WERI-Rb-1 (cell line): ENCODE measurements at regions not wholly inside any gene's neighbourhood (a gene's known extent, or its start where the extent isn't known, plus 50 kb on each side); places are given as distances from the start of the nearest gene placed in this dataset.

ENCODE experiments used
- DNase-seq: peaks from one replicate; pipeline ENCODE4 v3.0.0-alpha.2; 2020
- H3K27ac ChIP-seq: fragments of 250-450 bp; sonication (Bioruptor Pico); 2 replicates; pipeline ENCODE4 v1.5.1; 2020; ENCODE audit warnings: mild to moderate bottlenecking, moderate library complexity
- H3K27me3 ChIP-seq: fragments of 250-450 bp; sonication (Bioruptor Pico); 2 replicates; pipeline ENCODE4 v1.5.1; 2021; ENCODE audit warnings: mild to moderate bottlenecking, low read depth, moderate library complexity; ENCODE audit not compliant: insufficient read depth, severe bottlenecking
- H3K36me3 ChIP-seq: fragments of 250-450 bp; sonication (Bioruptor Pico); 2 replicates; pipeline ENCODE4 v1.5.1; 2020; ENCODE audit warnings: mild to moderate bottlenecking, moderate library complexity
- H3K4me3 ChIP-seq: 2 replicates; pipeline ENCODE4 v1.5.1; 2011; ENCODE audit warnings: low read depth, mild to moderate bottlenecking, control low read depth, low read length
- H3K9me3 ChIP-seq: fragments of 250-450 bp; sonication (Bioruptor Pico); 2 replicates; pipeline ENCODE4 v1.5.1; 2021; ENCODE audit warnings: mild to moderate bottlenecking, moderate library complexity; ENCODE audit not compliant: severe bottlenecking
- TF ChIP-seq, protein P1 (sequence below): IDR thresholded peaks from 2 replicates; pipeline ENCODE4 v1.5.1; 2011; ENCODE audit warnings: low read depth, mild to moderate bottlenecking, control low read depth, inconsistent platforms, low read length

DNA sequence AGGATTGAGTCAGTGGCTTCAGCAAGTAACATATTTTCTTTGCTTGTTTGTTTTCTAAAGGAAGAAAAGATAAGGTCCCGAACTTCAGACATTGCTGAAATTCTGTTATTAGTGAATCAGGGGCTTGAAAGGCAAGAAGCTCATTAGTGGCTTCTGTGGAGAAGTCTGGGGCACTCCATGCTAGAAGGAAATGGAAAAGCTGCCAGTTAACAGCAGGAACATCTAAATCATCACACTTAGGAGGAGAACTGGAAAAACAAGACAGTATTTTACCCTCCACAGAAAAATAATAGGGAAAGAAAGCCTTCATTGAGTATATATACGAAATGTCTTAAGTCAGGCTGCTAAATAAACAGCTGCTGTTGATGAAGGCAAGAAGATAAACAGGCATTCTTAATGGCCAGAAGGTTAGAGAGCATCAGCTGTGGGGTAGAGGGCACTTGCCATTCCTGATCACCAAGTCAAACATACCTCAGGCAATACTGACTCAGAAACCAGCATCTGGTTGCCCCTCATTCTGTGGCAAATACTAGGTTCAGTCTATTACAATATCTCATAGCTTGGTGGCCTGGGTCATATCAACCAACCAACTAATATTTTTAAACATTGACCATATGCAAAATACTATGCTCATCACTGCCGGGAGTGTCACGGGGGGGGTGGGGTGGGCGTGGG lies 143.2 kb upstream of the TENT5A start:
- no peak overlapping the region for H3K4me3 ChIP-seq
- no peak for DNase-seq
- H3K27ac ChIP-seq: no peak overlapping the region
- TF ChIP-seq, protein P1, sequence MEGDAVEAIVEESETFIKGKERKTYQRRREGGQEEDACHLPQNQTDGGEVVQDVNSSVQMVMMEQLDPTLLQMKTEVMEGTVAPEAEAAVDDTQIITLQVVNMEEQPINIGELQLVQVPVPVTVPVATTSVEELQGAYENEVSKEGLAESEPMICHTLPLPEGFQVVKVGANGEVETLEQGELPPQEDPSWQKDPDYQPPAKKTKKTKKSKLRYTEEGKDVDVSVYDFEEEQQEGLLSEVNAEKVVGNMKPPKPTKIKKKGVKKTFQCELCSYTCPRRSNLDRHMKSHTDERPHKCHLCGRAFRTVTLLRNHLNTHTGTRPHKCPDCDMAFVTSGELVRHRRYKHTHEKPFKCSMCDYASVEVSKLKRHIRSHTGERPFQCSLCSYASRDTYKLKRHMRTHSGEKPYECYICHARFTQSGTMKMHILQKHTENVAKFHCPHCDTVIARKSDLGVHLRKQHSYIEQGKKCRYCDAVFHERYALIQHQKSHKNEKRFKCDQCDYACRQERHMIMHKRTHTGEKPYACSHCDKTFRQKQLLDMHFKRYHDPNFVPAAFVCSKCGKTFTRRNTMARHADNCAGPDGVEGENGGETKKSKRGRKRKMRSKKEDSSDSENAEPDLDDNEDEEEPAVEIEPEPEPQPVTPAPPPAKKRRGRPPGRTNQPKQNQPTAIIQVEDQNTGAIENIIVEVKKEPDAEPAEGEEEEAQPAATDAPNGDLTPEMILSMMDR: no peak
- H3K36me3 ChIP-seq: no peaks in the 10 kb centered on the region
- H3K9me3 ChIP-seq: no peaks in the 10 kb centered on the region
- H3K27me3 ChIP-seq: no peaks in the 10 kb centered on the region

DNA sequence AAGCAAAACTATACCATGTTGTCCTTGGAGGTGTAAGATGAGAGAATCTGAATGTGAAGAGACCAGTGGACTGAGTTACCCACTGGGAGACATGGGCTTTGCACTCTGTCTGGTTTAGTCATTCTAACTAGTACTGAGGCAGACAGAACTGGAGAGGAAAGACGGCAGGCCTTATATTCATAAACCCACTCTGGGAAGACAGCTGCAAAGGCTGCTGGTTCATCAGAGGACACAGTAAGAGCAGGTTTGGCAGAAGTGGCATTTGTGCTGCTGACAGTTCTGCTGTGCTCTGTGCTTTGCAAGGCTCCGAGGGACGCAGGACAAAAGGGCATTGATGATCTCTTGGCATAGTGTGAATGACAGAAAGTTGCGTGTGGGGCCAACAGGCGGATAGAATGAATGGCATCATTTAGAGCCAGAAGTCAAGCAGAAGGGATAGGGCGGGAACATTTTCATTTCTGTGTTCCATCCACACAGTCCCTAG lies 142.3 kb upstream of the TENT5A start:
- Histone ChIP-seq H3K27ac (no peak overlapping the region), H3K4me3 (no peak overlapping the region), H3K27me3 (no peaks in the 10 kb centered on the region), H3K36me3 (no peaks in the 10 kb centered on the region), H3K9me3 (no peaks in the 10 kb centered on the region)
- TF ChIP-seq, protein P1: no peak
- no peak for DNase-seq

DNA sequence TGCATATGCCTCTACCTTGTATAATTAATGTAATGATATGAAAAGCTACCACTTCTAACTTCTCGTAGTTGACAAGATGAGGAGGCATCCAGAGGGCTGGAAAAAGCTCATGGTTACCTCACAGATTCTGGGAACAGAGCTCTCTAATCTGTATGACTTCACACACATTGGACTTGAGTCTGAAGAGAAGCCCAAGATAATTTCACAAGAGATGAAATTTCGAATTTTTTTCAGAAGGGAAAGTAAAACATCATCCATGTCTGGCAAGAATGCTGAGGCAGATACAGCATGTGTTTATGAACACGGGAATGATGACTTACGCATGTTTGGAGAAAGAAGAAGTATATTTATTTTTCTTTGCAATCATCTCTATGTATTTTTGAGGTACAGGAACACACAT lies 141.8 kb upstream of the TENT5A start:
- TF ChIP-seq, protein P1: no peak
- Histone ChIP-seq H3K4me3 (no peak overlapping the region), H3K27me3 (no peaks in the 10 kb centered on the region), H3K27ac (no peak overlapping the region), H3K9me3 (no peaks in the 10 kb centered on the region), H3K36me3 (no peaks in the 10 kb centered on the region)
- DNase-seq: no peak

DNA sequence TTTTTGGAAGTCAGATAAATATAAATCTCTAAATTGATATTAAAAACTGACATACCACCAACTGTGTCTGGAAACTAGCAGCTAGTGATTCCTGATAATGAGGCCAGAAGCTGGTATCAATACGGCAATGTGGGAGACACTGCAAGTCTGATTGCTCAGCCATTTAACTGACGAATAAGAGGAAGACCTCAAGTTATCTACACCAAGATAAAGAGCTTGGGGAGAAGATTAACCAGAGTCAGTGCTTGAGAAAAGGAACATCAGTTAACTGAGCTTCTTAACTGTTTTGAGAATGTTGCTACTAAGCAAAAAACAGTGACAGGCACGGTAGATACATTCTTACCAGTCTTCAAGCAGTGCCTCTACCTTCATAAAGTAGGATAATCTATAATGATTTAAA lies 140.4 kb upstream of the TENT5A start:
- TF ChIP-seq, protein P1: no peak
- no peak for DNase-seq
- no peaks in the 10 kb centered on the region for H3K27me3 ChIP-seq

DNA sequence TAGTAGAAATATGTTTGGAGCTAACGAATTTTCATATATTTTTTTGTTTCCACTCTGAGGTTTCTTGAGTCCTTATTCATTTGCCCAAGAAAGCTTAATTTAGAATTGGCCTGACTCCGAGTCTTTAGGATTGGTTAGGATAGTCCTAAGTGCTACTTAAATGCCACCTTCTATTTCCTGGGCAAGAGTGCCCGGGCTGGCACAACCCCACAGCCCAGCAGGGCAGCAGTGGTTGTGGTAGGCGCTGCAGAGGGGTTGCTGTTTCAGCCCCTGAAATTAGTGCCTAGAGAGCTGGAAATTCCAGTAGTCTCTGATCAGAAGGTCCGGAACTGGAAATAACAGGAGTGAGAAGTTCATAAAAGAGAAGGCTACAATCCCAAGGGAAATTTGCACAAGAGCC lies 139.4 kb upstream of the TENT5A start:
- no peak for DNase-seq
- no peak overlapping the region for H3K27ac ChIP-seq
- H3K4me3 ChIP-seq: no peak overlapping the region
- H3K36me3 ChIP-seq: no peaks in the 10 kb centered on the region
- H3K27me3 ChIP-seq: no peaks in the 10 kb centered on the region
- no peaks in the 10 kb centered on the region for H3K9me3 ChIP-seq
- TF ChIP-seq, protein P1: no peak

More for the DNA sequence above, 140.4 kb upstream of the TENT5A start:
- H3K9me3 ChIP-seq: no peaks in the 10 kb centered on the region
- H3K4me3 ChIP-seq: no peak overlapping the region
- no peak overlapping the region for H3K27ac ChIP-seq
- no peaks in the 10 kb centered on the region for H3K36me3 ChIP-seq

DNA sequence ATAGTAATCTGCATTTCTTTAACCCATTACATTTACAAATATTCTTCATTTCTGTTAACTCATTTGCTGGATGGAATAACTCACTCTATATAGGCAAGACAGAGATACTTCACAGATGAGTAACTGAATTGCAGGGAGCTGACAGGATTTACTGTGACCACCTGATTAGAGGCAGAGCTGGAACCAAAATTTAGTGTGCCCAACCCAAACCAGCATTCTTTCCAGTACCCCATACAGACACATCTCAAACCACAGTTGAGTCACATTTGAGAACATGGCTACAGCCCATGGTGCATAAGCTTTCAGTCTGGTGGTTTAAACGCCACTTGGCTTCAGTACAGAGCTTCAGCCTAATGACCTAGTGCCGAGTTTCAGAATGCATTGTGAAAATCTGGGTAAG lies 138.4 kb upstream of the TENT5A start:
- TF ChIP-seq, protein P1: no peak
- Histone ChIP-seq H3K9me3 (no peaks in the 10 kb centered on the region), H3K4me3 (no peak overlapping the region), H3K36me3 (no peaks in the 10 kb centered on the region), H3K27me3 (no peaks in the 10 kb centered on the region), H3K27ac (no peak overlapping the region)
- DNase-seq: no peak
